Type B pancreatic cell (in vitro differentiated cells): ENCODE measurements at regions not wholly inside any gene's neighbourhood (a gene's known extent, or its start where the extent isn't known, plus 50 kb on each side); places are given as distances from the start of the nearest gene placed in this dataset.

ENCODE experiments used
- DNase-seq: peaks from one replicate; pipeline ENCODE4 v3.0.0; 2021; ENCODE audit warnings: mixed read lengths; ENCODE audit not compliant: unreplicated experiment; ENCODE audit errors: extremely low spot score
- H3K27ac Mint-ChIP-seq: 2 replicates; pipeline ENCODE4 v1.8.0; 2021; ENCODE audit warnings: mild to moderate bottlenecking, mixed read lengths
- H3K27me3 Mint-ChIP-seq: 2 replicates; pipeline ENCODE4 v1.8.0; 2021; ENCODE audit warnings: mixed read lengths
- H3K36me3 Mint-ChIP-seq: 2 replicates; pipeline ENCODE4 v1.8.0; 2021; ENCODE audit warnings: mixed read lengths
- H3K4me1 Mint-ChIP-seq: one replicate; pipeline ENCODE4 v1.8.0; 2021; ENCODE audit warnings: mixed read lengths; ENCODE audit not compliant: unreplicated experiment
- H3K4me3 Mint-ChIP-seq: 2 replicates; pipeline ENCODE4 v1.8.0; 2021; ENCODE audit warnings: mild to moderate bottlenecking, mixed read lengths
- H3K9me3 Mint-ChIP-seq: 2 replicates; pipeline ENCODE4 v1.8.0; 2021; ENCODE audit warnings: mixed read lengths
- CTCF ChIP-seq: fragments of 200-600 bp; sonication (generic); conservative IDR thresholded peaks from 2 replicates; pipeline ENCODE4 v1.5.0; 2021; ENCODE audit warnings: antibody characterized with exemption, mild to moderate bottlenecking

- TF ChIP-seq CTCF: no peak
- DNase-seq: no peak
- Mint-ChIP-seq H3K9me3 (no peaks in the 10 kb centered on the region), H3K36me3 (no peaks in the 10 kb centered on the region), H3K27ac (no peak overlapping the region), H3K4me3 (no peak overlapping the region), H3K27me3 (no peaks in the 10 kb centered on the region), H3K4me1 (peaks cover 7% of the 10 kb centered on the region)
These were observed 179.1 kb upstream of the EYA4 start for GRCh38 chr6:133062077-133062476.

GRCh38 chr6:133062696-133063306 lies 178.4 kb upstream of the EYA4 start:
- DNase-seq: no peak
- Mint-ChIP-seq H3K4me3 (no peak overlapping the region), H3K27me3 (no peaks in the 10 kb centered on the region), H3K4me1 (peaks cover 5% of the 10 kb centered on the region), H3K36me3 (no peaks in the 10 kb centered on the region), H3K9me3 (no peaks in the 10 kb centered on the region), H3K27ac (no peak overlapping the region)
- TF ChIP-seq CTCF: no peak

- no peak for TF ChIP-seq CTCF
- peaks cover under 1% of the 10 kb centered on the region for H3K4me1 Mint-ChIP-seq
- H3K27me3 Mint-ChIP-seq: no peaks in the 10 kb centered on the region
- no peaks in the 10 kb centered on the region for H3K36me3 Mint-ChIP-seq
- no peak overlapping the region for H3K27ac Mint-ChIP-seq
- no peak for DNase-seq
- peaks cover 3% of the 10 kb centered on the region for H3K9me3 Mint-ChIP-seq
- no peak overlapping the region for H3K4me3 Mint-ChIP-seq
These were observed 173.2 kb upstream of the EYA4 start for GRCh38 chr6:133067960-133068359.

- H3K4me3 Mint-ChIP-seq: no peak overlapping the region
- no peaks in the 10 kb centered on the region for H3K4me1 Mint-ChIP-seq
- no peaks in the 10 kb centered on the region for H3K27me3 Mint-ChIP-seq
- TF ChIP-seq CTCF: no peak
- no peak overlapping the region for H3K27ac Mint-ChIP-seq
- no peaks in the 10 kb centered on the region for H3K36me3 Mint-ChIP-seq
- peaks cover 3% of the 10 kb centered on the region for H3K9me3 Mint-ChIP-seq
- no peak for DNase-seq
These were observed 170.6 kb upstream of the EYA4 start for GRCh38 chr6:133070410-133071043.

GRCh38 chr6:133079901-133080300 lies 161.3 kb upstream of the EYA4 start:
- no peak for TF ChIP-seq CTCF
- DNase-seq: no peak
- Mint-ChIP-seq H3K4me1 (peaks cover 6% of the 10 kb centered on the region), H3K27ac (no peak overlapping the region), H3K9me3 (peaks cover 3% of the 10 kb centered on the region), H3K27me3 (no peaks in the 10 kb centered on the region), H3K4me3 (no peak overlapping the region), H3K36me3 (no peaks in the 10 kb centered on the region)
